Hepatic stellate cell (primary cell): ENCODE measurements at regions not wholly inside any gene's neighbourhood (a gene's known extent, or its start where the extent isn't known, plus 50 kb on each side); places are given as distances from the start of the nearest gene placed in this dataset.
A peak's percentile ranks its signal among the peaks of the same experiment; 100 is the strongest.

Experiments used
- DNase-seq: peaks from one replicate; pipeline ENCODE4 v3.0.0; 2011; ENCODE audit warnings: low spot score

DNA sequence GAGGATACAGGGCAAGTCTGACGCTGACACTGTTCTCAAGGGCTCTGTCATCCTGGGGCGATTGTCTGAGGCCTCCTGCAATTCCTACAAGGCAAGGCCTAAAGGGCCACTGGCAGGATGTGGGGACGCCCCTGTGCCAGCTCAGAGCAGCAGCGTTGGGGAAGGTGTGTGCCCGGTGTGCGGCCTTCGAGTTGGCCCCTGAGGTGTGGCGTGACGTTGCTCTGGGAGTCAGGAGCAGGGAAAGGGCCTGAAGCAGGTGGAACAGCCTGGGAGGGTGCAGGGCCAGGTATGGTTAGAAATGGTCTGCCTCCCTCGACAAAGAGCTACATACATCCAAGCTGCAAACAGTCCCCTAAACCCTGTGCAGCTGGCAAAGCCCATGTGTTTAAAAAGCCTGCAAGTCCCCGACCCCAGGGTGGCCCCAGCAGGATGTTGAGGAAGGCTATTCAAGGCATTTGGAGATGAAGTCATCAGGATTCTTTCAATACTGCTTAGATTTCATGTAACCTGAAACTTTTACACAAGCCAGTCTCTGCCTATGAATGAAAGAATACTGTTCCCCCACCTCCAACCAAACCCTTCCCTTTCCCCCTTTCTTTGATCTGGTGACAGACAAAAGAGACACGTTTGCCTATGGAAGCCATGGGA lies 142.5 kb upstream of the TNS3 start:
- peak; percentile 65 for DNase-seq

DNA sequence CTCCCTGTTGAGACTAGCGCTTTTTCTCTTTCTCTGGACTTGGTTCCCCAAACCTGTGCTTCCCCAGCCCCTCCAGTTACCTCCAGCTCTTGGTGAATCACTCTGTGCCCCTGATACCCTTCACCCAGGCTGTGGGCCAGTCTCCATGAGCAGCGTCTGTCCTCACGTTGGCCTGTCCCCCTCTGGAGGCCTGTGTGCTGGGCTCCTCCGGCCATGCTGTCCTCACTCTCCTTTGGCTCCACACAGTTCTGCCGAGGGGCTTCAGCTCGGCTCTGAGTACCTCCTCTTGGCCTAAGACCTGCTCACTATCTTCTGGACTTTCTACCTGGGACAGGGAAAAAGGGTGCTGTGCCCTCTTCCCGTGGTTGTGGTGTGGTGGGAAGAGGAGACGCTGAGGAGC lies 140.2 kb upstream of the TNS3 start:
- DNase-seq = no peak

DNA sequence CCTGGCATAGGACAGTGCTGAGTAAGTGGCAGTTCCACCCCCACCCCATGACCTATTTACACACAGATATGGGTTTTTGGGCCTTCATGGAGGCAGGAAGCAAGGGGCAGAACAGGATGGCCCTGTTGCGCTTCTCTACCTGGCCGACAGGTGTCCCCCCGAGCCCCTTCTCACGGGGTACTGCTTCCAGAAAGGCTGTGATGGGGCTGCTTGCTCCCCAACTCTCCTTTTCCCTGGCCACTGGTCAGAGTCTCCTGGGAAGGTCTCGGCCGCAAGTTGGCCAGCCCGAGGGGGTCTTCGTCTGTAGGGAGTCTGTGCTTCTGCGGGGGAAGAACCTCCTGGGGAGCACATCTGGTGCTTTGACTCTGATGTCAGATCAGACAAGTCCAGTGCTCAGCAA lies 139.8 kb upstream of the TNS3 start:
- no peak for DNase-seq

DNA sequence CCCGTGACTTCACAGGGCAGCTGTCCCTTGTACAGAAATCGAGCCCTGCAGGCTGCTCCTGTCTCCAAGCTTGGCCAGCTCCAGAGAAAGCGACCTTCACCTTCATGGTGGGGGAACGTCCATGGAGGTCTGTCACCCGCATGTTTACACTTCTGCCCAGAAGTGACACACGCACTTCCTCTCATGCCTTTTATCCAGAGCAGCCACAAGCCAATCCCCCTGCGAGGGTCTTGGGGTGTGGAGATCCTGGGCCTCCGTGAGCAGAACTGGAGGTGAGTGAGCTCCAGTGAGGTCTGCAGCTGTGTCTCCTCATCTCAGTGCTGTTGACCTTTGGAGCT lies 139.0 kb upstream of the TNS3 start:
- no peak for DNase-seq

DNA sequence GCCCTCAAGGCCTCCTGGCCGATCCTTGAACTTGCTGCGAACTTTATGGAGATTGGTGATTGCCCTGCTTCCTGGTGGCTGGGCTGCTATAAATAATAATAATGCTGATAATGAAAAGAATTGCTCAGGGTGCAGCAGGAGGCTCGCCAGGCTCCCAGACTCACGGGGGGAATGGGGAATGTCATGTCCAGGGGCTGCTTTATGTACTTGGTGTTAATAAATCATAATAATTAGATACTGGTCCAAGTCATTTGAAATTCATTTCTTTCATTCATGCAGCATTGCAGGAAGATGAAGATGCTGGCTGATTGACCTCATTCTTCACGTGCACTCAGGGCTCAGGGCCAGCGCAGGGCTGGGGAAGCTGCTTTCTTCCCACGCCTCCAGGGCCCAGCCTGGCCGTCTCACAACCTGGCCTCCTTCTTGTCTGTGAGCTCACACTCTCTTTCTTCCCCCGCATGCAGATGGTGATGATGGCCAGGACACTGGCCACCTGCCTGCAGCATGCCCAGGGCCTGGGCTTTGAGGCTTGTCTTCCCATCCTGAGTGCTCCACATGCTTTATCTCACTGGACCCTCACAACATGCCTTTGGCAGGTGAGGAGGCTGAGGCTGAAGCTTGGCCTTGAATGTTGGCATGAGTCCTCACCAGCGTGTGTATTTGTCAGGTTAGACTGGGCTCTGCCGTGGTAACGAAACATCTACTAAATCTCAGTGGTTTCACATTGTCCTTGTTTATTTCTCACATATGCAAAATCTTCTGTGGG lies 138.4 kb upstream of the TNS3 start:
- no peak for DNase-seq

DNA sequence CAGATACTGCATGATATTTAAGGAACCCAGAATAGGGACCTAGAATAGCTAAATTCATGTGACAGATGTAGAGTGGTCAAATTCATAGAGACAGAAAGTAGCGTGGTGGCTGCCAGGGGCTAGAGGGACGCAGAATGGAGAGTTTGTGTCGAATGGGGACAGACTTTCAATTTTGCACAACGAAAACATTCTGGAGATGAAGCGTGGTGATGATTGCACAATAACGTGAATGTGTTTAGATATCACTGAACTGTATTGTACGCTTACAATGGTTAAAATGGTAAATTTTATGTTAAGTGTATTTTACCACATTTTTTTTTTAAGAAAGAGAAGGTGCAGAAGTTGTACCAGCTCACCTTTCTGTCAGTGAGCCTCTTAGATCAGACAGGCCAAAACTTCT lies 137.8 kb upstream of the TNS3 start:
- no peak for DNase-seq

DNA sequence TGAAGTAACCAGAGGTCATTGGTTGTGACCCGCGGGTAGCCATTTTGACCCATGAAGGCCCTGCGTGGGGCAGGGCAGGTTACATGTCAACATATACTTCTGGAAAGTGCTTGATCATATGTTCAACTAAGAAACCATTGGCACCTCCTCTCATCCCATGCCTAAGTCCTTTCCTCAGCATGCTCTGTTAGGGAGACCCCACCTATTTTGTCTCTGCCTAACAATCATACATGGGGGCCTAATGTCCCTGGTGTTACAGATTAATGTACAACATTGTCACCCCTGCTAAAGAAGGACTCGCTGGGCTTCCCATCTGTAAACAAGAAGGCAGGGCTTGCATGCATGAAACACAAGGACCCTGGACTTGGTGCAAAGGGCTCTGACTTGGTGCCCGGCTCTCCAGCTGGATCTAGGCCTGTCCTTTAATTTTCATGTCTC lies 133.7 kb upstream of the TNS3 start:
- no peak for DNase-seq

DNA sequence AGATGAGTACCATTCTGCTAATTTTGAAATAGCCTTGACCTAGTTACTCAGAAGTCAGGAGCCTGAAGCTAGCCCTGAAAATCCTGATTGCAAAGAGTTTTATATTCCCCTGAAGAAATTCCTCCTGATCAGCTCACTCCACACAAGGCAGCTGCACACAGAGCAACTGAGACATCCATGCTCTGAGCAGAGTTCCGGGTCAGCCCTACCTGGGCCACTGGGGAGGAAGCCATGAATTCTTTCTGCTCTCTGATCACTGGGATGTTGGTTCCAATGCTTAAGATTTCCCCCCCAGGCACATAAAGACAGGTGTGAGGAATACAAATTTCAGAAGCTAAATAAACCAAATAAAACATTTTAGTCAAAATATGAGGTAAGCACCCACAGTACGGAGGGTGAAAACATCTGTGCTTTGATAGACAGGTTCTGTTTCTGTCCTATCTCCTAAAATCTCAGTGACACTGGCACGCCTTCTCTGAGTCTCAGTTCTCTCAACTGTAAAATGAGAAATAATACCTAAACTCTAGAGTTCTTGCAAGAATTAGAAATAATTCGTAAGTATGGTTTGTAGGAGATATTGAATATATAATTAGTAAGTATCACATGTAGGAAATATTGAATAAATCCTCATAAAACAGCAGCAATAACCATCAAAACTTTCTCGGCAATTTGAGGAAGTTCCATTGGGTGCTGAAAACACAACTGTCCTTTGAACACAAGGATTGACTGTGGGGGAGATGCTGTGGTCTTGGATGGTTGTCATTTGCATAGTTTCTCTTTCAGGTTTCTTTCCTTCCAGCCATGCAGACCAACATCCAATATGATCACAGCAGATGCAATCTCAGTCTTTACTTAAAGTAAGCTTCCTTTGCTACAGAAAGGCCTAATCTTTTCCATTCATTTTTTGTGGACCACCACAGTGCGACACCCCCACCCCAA lies 133.0 kb upstream of the TNS3 start:
- no peak for DNase-seq

DNA sequence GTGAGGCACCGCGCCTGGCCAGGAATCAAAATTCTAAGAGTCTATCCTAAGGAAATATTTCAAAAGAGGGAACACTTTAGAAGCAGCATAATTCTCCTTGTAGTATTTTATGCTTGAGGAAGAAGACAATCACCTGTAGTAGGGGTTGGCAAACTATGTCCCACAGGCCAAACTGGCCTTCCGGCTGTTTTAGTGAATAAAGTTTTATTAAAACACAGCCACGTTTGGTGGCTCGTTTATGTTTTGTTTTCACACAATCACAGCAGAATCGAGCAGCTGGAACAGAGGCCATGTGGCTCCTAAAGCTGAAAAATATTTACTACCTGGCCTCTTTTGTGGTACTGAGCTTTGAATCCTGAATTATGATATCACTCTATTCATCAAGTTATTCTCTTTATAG lies 131.7 kb upstream of the TNS3 start:
- no peak for DNase-seq

DNA sequence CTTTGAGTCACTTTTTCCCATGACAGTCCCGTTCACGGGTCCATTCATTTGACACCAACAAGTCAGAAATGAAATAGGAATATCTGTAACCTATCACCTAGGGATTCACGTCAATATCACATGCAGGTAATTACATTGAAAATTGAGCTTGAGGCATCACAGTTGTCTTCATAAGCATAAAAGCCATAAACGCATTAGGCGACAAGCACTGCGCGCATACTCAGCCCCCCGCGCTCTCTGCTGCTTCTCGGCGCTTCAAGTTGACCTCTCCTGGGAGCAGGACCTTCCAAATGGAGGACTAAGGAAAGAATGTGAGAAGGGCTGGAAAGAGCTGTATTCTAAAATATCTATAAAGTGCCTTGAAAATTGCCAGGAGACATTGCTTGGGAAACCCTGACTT lies 130.5 kb upstream of the TNS3 start:
- DNase-seq = no peak

DNA sequence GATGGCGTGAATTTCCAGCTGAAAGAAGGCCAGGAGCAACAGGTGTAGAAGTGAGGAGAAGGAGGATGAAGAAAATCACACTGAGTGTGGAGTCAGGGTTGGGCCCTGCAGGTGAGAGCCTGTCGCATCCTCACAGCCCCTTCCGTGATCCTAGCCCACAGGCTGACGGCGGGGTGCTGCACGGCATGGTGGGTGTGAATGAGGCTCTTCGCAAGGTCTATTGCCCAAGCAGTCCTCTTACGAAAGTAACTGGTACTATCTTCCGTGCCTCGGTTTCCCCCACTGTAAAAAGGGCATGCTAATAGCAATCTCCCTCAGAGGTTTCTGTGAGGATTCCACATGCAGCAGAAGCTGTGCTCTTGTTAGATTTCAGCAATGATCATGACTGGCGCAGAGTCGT lies 129.9 kb upstream of the TNS3 start:
- DNase-seq = no peak

DNA sequence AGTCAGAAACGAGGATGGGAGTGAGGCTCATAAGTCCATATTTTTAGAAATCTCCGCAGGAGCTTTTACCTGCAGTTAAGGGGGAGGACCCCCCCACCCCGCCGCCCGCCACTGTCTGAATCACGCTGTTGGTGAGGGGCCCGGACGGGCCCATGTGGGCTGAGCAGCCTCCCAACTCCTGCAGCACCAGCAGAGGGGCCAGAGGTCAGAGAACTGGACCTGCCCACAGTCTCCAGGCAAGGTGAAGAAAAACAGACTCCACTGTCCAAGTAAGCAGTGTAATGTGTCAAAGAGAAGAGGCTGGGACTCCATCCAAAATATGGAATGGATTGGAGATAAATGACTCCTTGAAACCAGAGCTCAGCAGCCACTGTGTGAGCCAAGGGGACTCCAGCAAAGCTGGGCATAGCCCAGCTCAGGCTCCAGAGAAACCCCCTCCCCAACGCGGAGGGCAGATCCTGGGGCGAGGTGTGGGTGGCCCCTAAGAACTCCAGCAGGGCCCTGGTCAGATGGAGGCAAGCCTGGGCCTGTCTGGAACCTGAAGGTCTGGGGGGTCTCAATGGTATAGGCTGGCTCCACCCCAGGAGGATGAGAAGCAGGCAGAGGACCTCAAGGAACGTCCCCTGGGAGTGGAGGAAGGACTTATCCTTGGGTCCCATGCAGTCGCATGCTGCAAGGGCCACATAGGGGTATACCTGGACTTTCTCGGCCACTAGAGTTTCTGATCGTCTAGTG lies 128.5 kb upstream of the TNS3 start:
- DNase-seq = no peak

DNA sequence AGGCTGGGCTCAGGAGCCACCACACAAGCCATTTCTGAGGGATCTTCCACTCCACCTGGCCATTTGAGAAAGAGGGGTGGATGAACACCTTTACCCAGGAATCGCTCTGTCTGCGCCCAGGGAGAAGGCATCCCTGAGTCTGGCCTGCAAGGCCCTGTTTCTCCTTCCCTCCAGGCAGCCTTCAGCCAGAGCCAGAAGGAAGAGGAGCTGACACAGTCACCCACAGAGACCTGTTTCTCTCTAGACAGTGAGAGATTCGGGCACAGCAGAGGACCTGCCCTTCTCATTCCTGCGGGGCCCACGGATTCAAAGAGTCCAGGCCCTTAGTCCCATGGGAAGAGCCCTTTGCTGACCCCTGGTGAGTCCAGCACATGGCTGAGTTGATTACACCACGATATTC lies 127.5 kb upstream of the TNS3 start:
- no peak for DNase-seq

DNA sequence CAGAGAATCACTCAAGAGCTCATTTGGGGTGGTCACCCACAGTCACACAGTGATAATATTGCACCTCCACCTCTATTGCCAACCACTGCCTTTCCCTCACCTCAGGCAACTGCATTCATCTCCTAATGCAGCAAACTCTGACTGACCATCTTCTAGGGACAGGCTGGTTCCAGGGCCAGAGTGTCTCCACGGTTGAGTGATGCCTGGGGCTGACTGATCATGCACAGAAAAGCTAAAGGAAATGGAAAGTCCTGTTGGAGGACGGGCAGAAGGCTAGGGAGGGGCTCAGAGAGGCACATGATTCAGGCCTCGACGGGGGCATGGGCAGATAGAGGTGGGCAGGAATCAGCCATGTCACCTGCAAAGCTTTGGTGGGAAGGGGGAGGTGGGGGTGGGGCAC lies 127.1 kb upstream of the TNS3 start:
- DNase-seq = no peak

DNA sequence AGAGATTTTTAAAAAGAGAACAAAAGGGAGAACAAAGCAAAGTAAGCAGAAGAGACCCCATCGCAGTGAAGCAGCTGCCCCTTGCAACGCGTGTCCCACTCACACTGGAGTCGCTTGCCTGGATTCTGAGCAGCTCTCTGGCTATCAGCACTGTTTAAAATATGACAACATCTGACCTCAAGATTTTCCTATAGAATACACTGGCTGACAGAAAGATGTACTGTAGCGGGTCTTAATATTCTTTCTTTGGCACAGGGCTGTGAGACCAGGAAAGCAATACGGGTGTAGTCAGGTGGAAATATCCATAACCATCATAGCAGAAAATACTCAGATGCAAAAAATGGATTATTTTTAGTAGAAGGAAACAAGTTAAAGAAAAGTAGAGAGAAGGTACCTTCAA lies 125.7 kb upstream of the TNS3 start:
- no peak for DNase-seq

DNA sequence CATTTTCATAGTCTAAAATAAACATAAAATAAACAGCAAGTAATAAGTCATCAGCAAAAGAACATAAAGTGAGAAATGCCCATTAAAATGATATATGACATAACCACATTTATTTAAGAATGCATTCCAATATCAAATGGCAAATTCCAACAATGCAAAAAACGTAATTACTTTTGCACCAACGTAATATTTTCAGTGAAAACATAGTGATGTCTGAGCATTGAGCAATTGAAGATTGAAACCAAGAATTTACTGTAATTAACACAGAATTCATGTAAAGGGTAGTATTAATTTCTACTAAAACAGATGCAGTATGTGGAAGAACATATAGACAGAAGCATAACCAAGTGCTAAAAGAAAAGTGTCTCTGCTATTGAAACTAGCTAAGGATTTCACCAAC lies 123.0 kb upstream of the TNS3 start:
- no peak for DNase-seq

DNA sequence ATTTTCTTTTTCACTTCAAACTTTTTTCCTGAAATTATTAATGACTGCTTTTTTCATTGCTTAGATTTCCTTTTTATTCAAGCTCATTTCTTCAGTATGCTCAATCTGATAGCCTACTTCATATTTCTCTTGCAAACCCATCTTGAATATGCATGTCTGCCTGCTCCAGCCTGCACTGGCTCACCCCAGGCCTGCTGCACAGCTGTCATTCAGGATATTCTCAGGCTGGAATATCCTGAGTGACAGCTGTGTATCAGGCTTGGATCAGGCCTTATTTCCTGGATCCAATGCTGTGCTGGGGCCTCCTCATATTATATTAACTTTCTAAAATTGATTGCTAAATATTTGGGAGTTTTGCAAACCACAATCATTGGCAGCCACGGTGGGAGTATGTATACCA lies 120.2 kb upstream of the TNS3 start:
- DNase-seq = no peak

DNA sequence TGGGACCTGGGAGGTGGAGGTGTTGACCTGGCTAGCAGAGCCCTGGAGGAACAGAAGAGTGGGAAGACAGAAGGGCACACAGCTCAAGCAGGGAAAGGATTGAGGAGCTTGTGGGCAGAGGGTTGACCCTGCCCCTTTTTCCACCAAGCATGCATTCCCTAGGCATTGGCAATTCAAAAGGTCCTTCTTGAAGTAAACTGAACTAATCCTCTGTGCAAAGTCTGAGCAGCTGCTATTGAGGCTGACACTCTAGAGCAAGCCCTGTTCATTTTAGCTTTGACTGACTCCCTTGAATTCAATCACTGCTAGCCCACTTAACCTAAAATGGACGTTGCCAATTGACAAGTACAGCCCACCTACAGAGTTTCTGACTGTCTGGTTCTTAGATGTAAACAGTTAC lies 116.5 kb upstream of the TNS3 start:
- DNase-seq = no peak

DNA sequence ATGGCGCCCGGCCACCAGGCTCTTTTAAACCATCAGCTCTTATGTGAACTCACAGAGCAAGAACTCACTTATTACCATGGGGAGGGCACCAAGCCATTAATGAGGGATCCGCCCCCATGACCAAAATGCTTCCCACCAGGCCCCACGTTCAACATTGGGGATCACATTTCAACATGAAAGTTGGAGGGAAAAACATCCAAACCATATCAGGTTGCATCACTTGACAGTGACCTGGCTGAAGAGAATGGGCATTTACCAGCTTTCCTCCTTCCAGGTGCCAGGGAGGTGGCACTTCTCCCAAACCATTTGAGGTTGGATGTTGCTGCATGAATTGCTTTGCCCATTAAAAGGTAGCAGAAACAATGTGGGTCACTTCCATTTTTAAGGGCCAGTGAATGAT lies 115.6 kb upstream of the TNS3 start:
- no peak for DNase-seq

DNA sequence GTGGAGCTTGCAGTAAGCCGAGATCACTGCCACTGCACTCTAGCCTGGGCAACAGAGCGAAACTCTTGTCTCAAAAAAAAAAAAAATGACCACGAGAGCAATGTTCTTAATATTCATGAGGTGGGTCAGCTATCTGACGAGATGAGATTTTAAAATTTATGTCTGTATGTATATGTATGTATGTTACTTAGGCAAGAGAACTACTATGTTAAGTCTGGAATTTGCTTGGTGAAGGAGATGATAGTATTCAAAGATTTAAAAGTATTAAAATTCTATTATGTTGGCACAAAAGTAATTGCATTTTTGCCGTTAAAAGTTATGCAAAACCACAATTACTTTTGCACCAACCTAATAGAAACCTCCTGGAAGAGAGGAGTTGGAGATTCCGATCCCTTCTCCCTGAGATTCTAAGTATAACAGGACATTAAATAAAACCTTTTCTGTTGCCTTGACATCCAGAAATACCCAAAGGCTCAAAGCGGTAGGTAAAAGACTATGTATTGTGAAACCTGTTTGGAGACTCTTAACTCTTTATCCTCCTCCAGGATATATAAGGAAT lies 114.3 kb upstream of the TNS3 start:
- no peak for DNase-seq

DNA sequence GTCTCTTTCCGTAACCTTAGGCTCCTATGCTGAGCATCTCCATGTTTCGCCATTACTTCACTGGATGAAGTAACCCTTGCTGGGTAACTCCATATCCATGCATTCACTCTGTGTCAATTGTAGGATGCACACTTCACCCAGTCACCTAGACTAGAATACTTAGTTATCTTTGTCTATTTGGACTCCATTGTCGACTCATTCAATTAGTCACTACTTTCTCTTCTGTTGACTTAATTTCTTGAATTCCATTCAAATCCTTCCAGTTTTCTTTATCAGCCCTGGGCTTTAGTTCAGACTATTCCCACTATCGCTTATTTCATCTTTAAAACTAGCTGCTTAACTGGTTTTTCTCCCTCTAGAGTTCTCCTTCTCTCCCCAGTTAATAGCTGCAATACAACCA lies 111.3 kb upstream of the TNS3 start:
- DNase-seq = peak; percentile 31

DNA sequence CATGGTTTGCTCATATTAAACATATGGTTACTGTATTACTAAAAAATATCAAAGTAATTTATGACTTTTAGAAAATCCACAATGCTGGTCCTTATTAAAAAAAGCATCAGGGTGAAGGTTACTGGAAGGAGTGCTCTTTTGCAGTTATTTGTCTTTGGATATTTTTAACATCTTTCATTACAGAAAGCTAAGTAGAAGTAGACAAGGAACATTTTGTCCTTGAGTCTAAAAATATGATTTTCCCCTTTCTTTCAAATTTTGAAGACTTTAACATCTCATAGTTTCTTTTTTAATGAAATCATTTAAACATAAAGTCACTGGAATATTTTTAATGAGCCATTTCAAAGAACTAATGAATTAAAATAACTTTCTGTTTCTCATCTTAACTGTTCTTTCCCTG lies 110.1 kb upstream of the TNS3 start:
- no peak for DNase-seq
